Activated naive CD8-positive, alpha-beta T cell (primary cell): ENCODE measurements at regions not wholly inside any gene's neighbourhood (a gene's known extent, or its start where the extent isn't known, plus 50 kb on each side); places are given as distances from the start of the nearest gene placed in this dataset.
"Not testable (repeated sequence)": the region's sequence is repeated elsewhere in the genome, so short reads cannot be mapped to it uniquely, and the experiment has no call there.

Experiments
- H3K27ac Mint-ChIP-seq: one replicate; pipeline ENCODE4 v1.8.0; 2021; ENCODE audit warnings: mixed read lengths
- H3K27me3 Mint-ChIP-seq: one replicate; pipeline ENCODE4 v1.8.0; 2021; ENCODE audit warnings: mixed read lengths
- H3K36me3 Mint-ChIP-seq: one replicate; pipeline ENCODE4 v1.8.0; 2021; ENCODE audit warnings: mixed read lengths
- H3K4me1 Mint-ChIP-seq: one replicate; pipeline ENCODE4 v1.8.0; 2021; ENCODE audit warnings: low read depth, mixed read lengths
- H3K4me3 Mint-ChIP-seq: one replicate; pipeline ENCODE4 v1.8.0; 2021; ENCODE audit warnings: mild to moderate bottlenecking, mixed read lengths
- H3K9me3 Mint-ChIP-seq: one replicate; pipeline ENCODE4 v1.8.0; 2021; ENCODE audit warnings: low read depth, mixed read lengths

DNA sequence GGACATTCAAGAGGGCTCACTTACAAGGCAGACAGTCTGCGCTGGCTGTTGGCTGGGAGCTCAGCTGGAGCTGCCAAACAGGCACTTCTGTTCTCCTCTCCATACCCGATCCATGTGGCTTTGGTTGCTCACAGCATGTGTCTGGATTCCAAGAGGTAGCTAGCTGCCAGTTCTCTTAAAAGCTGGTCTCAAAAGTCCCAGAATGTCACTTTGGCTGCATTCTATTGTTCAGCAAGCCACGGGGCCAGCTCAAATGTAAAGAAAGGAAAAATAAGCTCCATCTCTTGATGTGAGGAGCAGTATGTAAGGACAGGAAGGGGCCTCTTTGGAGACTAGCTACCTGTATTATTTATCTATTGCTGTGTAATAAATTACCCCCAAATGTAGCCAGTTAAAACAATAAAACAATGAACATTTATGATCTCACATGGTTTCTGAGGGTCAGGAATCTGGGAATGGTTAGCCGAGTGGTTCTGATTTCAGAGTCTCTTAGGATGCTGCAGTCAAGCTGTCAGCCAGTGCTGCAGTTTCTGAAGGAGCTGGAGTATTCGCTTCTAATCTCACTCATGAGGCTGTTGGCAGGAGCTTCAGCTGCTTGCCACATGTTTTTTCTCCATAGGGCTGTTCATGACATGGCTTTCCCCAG is 112.7 kb upstream of the CLINT1 start:
- H3K4me1 Mint-ChIP-seq: no peaks in the 10 kb centered on the region
- H3K36me3 Mint-ChIP-seq: no peaks in the 10 kb centered on the region
- H3K27ac Mint-ChIP-seq: no peak overlapping the region
- no peak overlapping the region for H3K4me3 Mint-ChIP-seq
- no peaks in the 10 kb centered on the region for H3K9me3 Mint-ChIP-seq
- peaks cover 3% of the 10 kb centered on the region for H3K27me3 Mint-ChIP-seq

DNA sequence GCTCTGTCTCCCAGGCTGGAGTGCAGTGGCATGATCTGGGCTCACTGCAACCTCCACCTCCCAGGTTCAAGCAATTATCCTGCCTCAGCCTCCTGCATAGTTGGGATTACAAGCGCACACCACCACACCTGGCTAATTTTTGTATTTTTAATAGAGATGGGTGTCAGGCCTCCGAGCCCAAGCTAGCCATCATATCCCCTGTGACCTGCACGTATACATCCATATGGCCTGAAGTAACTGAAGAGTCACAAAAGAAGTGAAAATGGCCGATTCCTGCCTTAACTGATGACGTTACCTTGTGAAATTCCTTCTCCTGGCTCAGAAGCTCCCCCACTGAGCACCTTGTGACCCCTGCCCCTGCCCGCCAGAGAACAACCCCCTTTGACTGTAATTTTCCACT is 109.6 kb upstream of the CLINT1 start:
- H3K27me3 Mint-ChIP-seq, H3K4me1 Mint-ChIP-seq, H3K36me3 Mint-ChIP-seq, H3K9me3 Mint-ChIP-seq, H3K27ac Mint-ChIP-seq, H3K4me3 Mint-ChIP-seq: not testable (repeated sequence)

DNA sequence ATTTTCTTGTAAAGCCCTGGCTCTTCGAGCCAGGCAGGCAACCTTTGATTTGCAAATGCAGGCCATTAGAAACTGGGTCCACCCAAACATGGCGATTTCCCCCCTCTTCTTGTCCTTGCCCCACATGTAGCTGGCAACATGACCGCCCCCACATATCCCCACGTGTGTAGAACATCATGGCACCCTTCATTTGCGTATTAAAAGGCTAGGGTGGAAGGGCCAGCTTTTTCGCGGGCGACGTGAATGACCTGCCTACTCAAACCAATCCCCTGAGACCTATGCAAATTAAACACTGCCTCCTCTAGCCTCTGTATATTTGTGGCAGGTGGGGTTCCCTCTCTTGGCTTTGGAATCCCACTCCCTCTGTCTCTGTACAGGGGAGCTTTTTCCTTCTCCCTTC is 107.0 kb upstream of the CLINT1 start:
- H3K27ac Mint-ChIP-seq: no peak overlapping the region
- peaks cover 3% of the 10 kb centered on the region for H3K27me3 Mint-ChIP-seq
- H3K4me1 Mint-ChIP-seq: no peaks in the 10 kb centered on the region
- H3K36me3 Mint-ChIP-seq: no peaks in the 10 kb centered on the region
- H3K9me3 Mint-ChIP-seq: no peaks in the 10 kb centered on the region
- no peak overlapping the region for H3K4me3 Mint-ChIP-seq

DNA sequence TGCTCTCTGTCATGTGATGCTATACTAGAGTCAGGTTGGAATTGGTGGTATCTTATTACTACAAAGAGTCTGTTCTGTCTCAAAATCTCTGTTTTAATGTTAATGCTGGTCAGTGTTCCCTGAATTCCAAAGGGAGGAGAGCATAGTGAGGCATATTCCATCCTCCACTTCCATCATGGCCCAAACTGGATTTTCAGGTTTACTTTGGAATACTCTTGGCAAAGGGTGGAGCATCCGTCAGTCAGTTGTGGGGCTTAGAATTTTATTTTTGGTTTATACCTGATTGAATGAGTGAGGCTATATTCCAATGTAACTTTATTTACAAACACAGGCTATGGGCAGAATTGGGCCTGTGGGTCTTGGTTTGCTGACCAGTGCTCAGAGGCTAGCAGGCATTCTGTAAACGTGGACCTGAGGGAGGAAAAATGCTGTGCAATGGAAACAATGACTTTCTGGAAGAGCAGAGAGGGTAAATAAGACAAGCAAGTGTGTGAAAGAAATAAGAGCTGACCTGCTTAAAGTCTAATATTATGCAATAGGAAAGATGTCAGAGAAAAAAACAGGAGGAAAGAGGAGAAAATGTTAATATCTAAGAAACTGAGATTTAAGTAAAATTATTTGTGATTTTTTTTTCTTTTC is 106.2 kb upstream of the CLINT1 start:
- Mint-ChIP-seq H3K27ac (no peak overlapping the region), H3K27me3 (peaks cover 3% of the 10 kb centered on the region), H3K4me3 (no peak overlapping the region)

DNA sequence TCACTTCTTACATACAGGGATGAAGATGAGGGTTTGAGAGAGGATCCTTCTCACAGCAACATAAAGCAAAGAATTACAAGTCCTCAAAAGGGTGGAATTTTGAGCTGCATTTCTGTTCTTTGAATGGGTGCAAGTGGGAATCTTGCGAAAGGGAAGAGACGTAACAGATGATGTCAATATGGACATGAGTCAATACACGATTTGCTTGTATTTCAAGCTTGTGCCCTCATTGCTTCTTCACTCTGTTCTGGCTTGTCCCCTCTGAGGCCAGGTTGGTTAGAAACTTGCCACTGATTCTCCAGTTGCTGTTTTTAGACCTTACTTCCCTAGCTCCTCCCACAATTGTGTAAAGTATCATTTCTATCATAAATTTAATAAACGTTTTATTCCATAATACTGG is 104.8 kb upstream of the CLINT1 start:
- no peaks in the 10 kb centered on the region for H3K9me3 Mint-ChIP-seq
- peaks cover 3% of the 10 kb centered on the region for H3K27me3 Mint-ChIP-seq
- peaks cover 2% of the 10 kb centered on the region for H3K36me3 Mint-ChIP-seq
- no peaks in the 10 kb centered on the region for H3K4me1 Mint-ChIP-seq
- no peak overlapping the region for H3K27ac Mint-ChIP-seq
- H3K4me3 Mint-ChIP-seq: no peak overlapping the region

More for the DNA sequence above, 106.2 kb upstream of the CLINT1 start:
- peaks cover 2% of the 10 kb centered on the region for H3K36me3 Mint-ChIP-seq
- H3K4me1 Mint-ChIP-seq: no peaks in the 10 kb centered on the region
- H3K9me3 Mint-ChIP-seq: no peaks in the 10 kb centered on the region

DNA sequence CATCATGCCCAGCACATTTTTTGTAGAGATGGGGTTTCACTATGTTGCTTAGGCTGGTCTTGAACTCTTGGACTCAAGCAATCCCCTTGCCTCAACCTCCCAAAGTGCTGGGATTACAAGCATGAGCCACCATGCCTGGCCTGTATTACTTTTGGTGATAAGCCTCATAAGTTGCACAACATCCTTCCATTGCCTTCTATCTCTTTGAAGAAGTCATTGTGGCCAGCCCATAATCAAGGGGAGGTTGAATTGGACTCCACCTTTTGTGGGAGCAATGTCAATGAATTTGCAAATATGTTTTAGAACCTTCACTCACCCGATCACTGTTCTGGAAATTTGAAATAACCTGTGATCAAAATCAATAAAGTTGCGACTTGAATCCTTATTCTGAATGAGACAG is 104.3 kb upstream of the CLINT1 start:
- Mint-ChIP-seq H3K4me3 (no peak overlapping the region), H3K27ac (no peak overlapping the region), H3K4me1 (no peaks in the 10 kb centered on the region), H3K9me3 (no peaks in the 10 kb centered on the region), H3K36me3 (peaks cover 2% of the 10 kb centered on the region), H3K27me3 (peaks cover 3% of the 10 kb centered on the region)

DNA sequence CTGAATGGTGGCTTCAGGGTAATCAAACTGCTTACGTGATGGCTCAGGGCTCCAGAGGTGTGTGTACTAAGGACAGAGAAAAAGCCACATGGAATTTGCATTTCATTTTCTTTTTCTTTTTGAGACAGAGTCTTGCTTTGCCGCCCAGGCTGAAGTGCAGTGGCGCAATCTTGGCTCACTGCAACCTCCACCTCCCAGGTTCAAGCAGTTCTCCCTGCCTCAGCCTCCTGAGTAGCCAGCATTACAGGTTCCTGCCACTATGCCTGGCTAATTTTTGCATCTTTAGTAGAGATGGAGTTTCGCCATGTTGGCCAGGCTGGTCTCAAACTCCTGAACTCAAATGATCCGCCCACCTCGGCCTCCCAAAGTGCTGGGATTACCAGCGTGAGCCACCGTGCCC is 103.7 kb upstream of the CLINT1 start:
- H3K36me3 Mint-ChIP-seq, H3K27me3 Mint-ChIP-seq, H3K9me3 Mint-ChIP-seq, H3K4me3 Mint-ChIP-seq, H3K4me1 Mint-ChIP-seq, H3K27ac Mint-ChIP-seq: not testable (repeated sequence)

DNA sequence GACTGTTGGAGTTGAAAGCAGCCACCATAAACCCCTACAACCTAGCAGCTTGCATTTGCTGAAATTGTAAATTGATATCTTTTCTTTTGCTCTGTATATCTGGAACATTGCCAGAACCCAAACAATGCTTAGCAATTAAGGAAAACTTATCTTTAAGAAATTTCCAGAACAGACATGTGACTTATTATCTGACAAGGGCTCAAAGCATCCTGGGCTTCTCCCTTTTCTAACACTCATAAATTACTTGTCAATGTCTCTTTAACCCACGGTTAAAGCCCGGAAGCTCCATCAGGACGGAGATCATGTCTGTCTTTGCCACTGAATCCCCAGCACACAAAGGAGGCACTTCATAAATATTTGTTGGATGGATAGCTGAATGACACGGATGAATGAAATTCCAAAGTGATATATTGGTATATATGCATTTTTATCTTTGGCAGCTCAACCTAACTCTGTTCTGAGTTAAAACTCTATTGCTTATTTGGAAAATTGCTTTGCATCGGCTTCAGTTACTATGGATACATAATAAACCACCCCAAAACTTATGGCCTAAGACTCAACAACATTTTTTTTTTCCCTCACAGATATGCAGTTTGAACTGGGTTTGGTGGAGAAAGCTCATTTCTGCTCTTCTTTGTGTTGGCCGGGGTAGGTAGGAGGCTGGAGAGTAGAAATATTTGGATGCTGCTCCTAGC is 103.1 kb upstream of the CLINT1 start:
- Mint-ChIP-seq H3K4me3 (no peak overlapping the region), H3K27ac (no peak overlapping the region), H3K36me3 (peaks cover 2% of the 10 kb centered on the region), H3K9me3 (no peaks in the 10 kb centered on the region), H3K4me1 (no peaks in the 10 kb centered on the region), H3K27me3 (peaks cover 3% of the 10 kb centered on the region)

DNA sequence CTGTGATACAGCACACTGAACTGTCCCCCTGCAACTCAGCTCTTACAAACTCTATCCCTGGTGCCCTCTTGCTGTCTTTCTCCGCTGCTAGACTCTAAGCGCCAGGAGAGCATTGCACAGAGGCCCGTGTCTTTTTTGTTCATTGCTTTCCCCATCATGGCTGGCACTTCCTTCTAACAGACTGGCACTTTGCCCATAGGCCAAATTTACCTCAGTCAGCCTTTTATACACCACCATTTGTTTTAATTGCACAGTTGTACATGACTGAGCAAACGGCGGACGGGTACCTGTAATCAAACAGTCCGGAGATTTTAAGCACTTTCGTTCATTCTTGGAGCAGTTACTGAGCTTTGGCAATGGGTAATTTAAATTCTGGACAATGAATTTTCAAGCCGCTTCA is 102.2 kb upstream of the CLINT1 start:
- peaks cover 4% of the 10 kb centered on the region for H3K27me3 Mint-ChIP-seq
- no peak overlapping the region for H3K4me3 Mint-ChIP-seq
- H3K36me3 Mint-ChIP-seq: peaks cover 2% of the 10 kb centered on the region
- H3K9me3 Mint-ChIP-seq: no peaks in the 10 kb centered on the region
- no peaks in the 10 kb centered on the region for H3K4me1 Mint-ChIP-seq
- H3K27ac Mint-ChIP-seq: no peak overlapping the region

DNA sequence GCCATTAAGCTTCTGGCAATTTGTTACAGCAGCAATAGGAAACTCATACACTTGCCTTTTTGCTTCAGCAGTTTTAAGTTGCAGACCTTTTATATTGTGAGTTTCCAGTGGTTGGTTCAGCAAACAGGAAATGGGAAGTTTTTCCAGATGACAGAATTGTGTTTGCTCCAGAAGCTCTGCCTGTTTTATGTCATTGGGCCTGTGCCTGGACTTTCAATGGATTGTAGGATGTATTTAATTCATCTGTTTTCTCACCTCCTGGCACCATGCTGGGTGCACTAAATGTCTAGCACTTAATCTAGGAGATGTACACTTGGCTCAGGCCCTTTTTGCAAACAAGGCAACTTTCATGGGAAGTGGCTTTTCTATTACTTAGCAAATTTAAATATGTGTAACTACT is 100.4 kb upstream of the CLINT1 start:
- Mint-ChIP-seq H3K27me3 (peaks cover 4% of the 10 kb centered on the region), H3K4me3 (no peak overlapping the region), H3K9me3 (no peaks in the 10 kb centered on the region), H3K36me3 (peaks cover 2% of the 10 kb centered on the region), H3K27ac (no peak overlapping the region), H3K4me1 (no peaks in the 10 kb centered on the region)

DNA sequence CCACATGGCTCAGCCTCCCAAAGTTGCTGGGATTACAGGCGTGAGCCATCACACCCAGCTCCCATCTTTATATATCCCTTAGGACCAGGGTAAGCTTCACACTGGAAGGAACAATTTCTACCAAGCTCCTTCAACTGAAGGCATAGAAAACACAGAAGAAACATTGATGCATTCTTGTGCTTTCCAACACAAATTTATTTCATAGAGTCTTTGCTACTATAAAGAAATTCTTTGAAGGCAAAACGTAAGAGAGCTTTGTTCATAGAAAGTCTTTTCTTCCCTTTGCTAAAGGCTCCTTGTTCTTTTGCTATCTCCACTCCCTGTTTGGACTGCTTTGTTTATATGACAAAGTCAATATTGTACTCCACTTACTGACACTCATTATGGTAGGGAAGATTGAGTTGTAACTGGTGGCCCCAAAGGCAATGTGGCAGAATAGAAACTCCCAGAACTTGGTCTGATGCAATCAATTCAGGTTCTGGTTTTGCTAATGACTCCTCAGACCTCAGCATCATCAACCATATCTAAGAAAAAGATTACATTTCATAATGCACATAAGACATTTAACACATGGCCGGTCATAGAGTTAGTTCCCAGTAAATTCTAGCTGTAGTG is 97.4 kb upstream of the CLINT1 start:
- no peaks in the 10 kb centered on the region for H3K9me3 Mint-ChIP-seq
- no peaks in the 10 kb centered on the region for H3K4me1 Mint-ChIP-seq
- H3K4me3 Mint-ChIP-seq: no peak overlapping the region
- H3K27me3 Mint-ChIP-seq: peaks cover 4% of the 10 kb centered on the region
- H3K27ac Mint-ChIP-seq: no peak overlapping the region
- peaks cover 2% of the 10 kb centered on the region for H3K36me3 Mint-ChIP-seq

DNA sequence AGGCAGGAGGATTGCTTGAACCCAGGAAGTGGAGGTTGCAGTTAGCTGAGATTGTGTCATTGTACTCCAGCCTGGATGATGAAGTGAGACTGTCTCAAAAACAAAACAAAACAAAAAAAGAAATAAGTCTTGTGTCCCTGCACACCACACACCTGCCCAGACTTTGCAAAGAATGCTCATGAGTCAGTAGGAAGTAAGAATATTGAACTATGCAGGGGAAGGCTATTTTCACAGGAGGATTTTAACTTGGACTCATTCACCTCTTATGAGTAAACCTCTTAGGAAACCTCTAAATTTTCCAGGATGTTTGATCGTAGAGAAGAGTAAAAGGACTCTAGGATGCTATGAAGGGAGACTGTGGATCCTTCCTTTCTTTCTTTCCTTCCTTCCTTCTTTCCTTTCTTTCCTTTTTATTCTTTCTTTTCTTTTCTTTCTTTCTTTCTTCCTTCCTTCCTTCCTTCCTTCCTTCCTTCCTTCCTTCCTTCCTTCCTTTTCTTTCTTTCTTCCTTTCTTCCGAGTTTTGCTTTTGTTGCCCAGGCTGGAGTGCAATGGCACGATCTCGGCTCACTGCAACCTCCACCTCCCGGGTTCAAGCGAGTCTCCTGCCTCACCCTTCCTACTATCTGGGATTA is 96.7 kb upstream of the CLINT1 start:
- Mint-ChIP-seq H3K4me3 (no peak overlapping the region), H3K4me1 (no peaks in the 10 kb centered on the region), H3K9me3 (no peaks in the 10 kb centered on the region), H3K27ac (no peak overlapping the region), H3K27me3 (peaks cover 4% of the 10 kb centered on the region), H3K36me3 (no peaks in the 10 kb centered on the region)

DNA sequence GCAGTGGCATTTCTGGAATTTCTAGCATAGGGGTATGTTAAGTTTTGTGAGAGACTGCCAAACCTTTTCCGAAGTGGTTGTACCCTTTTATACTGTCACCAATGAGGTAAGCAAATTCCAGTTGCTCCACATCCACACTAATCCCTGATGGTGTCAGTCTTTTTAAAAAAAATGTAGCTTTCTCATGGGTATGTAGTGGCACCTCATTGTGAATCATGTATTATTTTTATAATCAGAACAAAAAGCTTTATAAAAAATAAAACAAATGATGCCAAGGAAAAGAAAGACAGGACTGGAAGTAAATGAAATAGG is 93.4 kb upstream of the CLINT1 start:
- Mint-ChIP-seq H3K36me3 (no peaks in the 10 kb centered on the region), H3K4me1 (peaks cover 4% of the 10 kb centered on the region), H3K9me3 (no peaks in the 10 kb centered on the region), H3K4me3 (no peak overlapping the region), H3K27me3 (peaks cover 10% of the 10 kb centered on the region), H3K27ac (no peak overlapping the region)

DNA sequence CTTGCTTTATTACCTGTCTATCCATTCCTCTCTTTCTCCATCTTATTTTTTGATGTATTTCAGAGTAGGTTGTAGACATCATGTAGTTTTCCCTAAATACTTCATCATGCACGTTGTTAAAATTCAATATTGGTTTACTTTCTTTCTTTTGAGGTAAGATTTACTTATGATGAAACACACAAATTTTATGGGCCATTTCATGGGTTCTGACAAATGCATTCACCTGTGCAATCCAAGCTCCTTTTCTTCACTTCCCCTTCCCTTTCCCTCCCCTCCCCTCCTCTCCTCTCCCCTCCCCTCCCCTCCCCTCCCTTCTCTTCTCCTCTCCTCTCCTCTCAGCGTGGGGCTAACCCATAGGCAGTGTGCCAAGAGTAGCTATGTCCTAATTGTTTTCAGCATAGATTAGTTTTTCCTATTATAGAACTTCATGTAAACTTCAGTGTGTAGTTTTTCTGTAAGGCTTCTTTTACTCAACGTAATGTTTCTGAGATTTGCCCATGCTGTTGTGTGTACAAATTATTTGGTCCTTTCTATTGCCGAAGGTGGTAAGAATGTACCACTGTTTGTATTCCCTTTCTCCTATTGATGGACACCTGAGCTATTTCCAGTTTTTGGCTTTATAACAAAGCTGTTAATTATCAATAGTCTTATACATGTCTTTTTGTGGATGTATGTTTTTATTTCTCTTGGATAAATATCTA is 92.9 kb upstream of the CLINT1 start:
- no peak overlapping the region for H3K27ac Mint-ChIP-seq

DNA sequence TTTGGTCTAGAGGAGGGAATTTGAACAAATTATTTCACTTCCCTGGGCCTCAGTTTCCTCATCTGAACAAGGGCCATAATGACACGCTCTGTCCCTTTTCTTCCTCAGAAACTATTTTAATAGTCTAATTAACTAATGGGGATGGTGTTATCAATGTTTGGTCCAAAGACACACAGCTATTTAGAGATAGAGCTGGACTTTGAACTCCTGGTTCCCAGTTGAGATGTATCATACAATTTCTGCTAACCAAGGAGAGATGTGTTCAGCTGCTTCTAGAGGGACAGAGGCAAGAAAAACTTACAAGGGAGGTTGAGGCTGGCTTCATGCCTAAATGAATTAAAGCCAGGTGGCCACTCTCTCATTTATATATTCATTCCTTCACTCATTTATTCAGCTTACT is 90.6 kb upstream of the CLINT1 start:
- Mint-ChIP-seq H3K27me3 (peaks cover 9% of the 10 kb centered on the region), H3K4me1 (peaks cover 4% of the 10 kb centered on the region), H3K9me3 (no peaks in the 10 kb centered on the region), H3K4me3 (no peak overlapping the region), H3K36me3 (no peaks in the 10 kb centered on the region), H3K27ac (no peak overlapping the region)

More for the DNA sequence above, 92.9 kb upstream of the CLINT1 start:
- H3K4me3 Mint-ChIP-seq: no peak overlapping the region
- H3K9me3 Mint-ChIP-seq: no peaks in the 10 kb centered on the region
- peaks cover 4% of the 10 kb centered on the region for H3K4me1 Mint-ChIP-seq
- no peaks in the 10 kb centered on the region for H3K36me3 Mint-ChIP-seq
- peaks cover 10% of the 10 kb centered on the region for H3K27me3 Mint-ChIP-seq
